NCI-H226 (cell line): ENCODE measurements at regions not wholly inside any gene's neighbourhood (a gene's known extent, or its start where the extent isn't known, plus 50 kb on each side); places are given as distances from the start of the nearest gene placed in this dataset.
"Not testable (repeated sequence)": the region's sequence is repeated elsewhere in the genome, so short reads cannot be mapped to it uniquely, and the experiment has no call there.

ENCODE experiments used
- DNase-seq: peaks from one replicate; pipeline ENCODE4 v3.0.0-alpha.2; 2015

GRCh38 chr2:31813016-31813415 is 197.8 kb downstream of the MEMO1 start:
- DNase-seq, result no peak

GRCh38 chr2:31812051-31812798 is 198.6 kb downstream of the MEMO1 start:
- DNase-seq, result peak; percentile 21

GRCh38 chr2:31811482-31811881 is 199.3 kb downstream of the MEMO1 start:
- DNase-seq, result no peak

- DNase-seq, result no peak
Measured at GRCh38 chr2:31810200-31810917, 200.4 kb downstream of the MEMO1 start.

GRCh38 chr2:31805688-31806087 is 205.1 kb downstream of the MEMO1 start:
- no peak for DNase-seq

GRCh38 chr2:31803481-31804153 is 207.2 kb downstream of the MEMO1 start:
- not testable (repeated sequence) for DNase-seq

GRCh38 chr2:31802711-31803110 is 208.1 kb downstream of the MEMO1 start:
- DNase-seq, result no peak

GRCh38 chr2:31799282-31799681 is 211.5 kb downstream of the MEMO1 start:
- DNase-seq, result not testable (repeated sequence)

GRCh38 chr2:31788273-31788672 is 207.5 kb upstream of the SRD5A2 start:
- no peak for DNase-seq

- DNase-seq, result no peak
Measured at GRCh38 chr2:31785876-31786275, 205.1 kb upstream of the SRD5A2 start.

GRCh38 chr2:31784868-31785267 is 204.1 kb upstream of the SRD5A2 start:
- no peak for DNase-seq

- DNase-seq, result peak; percentile 44
Measured at GRCh38 chr2:31783446-31784091, 202.8 kb upstream of the SRD5A2 start.

GRCh38 chr2:31778153-31778552 is 197.4 kb upstream of the SRD5A2 start:
- DNase-seq, result no peak

- no peak for DNase-seq
Measured at GRCh38 chr2:31770741-31771140, 190.0 kb upstream of the SRD5A2 start.

- no peak for DNase-seq
Measured at GRCh38 chr2:31765078-31765945, 184.6 kb upstream of the SRD5A2 start.

GRCh38 chr2:31764169-31764568 is 183.4 kb upstream of the SRD5A2 start:
- DNase-seq, result no peak

- no peak for DNase-seq
Measured at GRCh38 chr2:31762085-31762484, 181.3 kb upstream of the SRD5A2 start.

- not testable (repeated sequence) for DNase-seq
Measured at GRCh38 chr2:31757351-31757750, 176.6 kb upstream of the SRD5A2 start.

- DNase-seq, result not testable (repeated sequence)
Measured at GRCh38 chr2:31748746-31749145, 168.0 kb upstream of the SRD5A2 start.

- DNase-seq, result no peak
Measured at GRCh38 chr2:31748041-31748440, 167.3 kb upstream of the SRD5A2 start.

- no peak for DNase-seq
Measured at GRCh38 chr2:31739161-31739560, 158.4 kb upstream of the SRD5A2 start.
